ENCODE measurements at regions not wholly inside any gene's neighbourhood (a gene's known extent, or its start where the extent isn't known, plus 50 kb on each side); places are given as distances from the start of the nearest gene placed in this dataset.

- no peak for DNase-seq (ENCODE audit: low spot score in 2 of 2)
- Histone ChIP-seq H3K36me3 (no peaks in the 10 kb centered on the region), H3K27ac (no peak overlapping the region), H3K27me3 (no peaks in the 10 kb centered on the region), H3K9me3 (peaks cover 0 to 23% (median 3%) of the 10 kb centered on the region in 4 donors), H3K4me3 (no peak overlapping the region), H3K4me1 (no peaks in the 10 kb centered on the region)
- 89% methylated on average over 16 of the region's 16 CpGs for WGBS, 2 donors
- no peak for TF ChIP-seq EP300 (IDR thresholded peaks at IDR 0.05)
- TF ChIP-seq, protein P1, sequence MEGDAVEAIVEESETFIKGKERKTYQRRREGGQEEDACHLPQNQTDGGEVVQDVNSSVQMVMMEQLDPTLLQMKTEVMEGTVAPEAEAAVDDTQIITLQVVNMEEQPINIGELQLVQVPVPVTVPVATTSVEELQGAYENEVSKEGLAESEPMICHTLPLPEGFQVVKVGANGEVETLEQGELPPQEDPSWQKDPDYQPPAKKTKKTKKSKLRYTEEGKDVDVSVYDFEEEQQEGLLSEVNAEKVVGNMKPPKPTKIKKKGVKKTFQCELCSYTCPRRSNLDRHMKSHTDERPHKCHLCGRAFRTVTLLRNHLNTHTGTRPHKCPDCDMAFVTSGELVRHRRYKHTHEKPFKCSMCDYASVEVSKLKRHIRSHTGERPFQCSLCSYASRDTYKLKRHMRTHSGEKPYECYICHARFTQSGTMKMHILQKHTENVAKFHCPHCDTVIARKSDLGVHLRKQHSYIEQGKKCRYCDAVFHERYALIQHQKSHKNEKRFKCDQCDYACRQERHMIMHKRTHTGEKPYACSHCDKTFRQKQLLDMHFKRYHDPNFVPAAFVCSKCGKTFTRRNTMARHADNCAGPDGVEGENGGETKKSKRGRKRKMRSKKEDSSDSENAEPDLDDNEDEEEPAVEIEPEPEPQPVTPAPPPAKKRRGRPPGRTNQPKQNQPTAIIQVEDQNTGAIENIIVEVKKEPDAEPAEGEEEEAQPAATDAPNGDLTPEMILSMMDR (IDR thresholded peaks at IDR 0.05) = no peak
- TF ChIP-seq POLR2A (IDR thresholded peaks at IDR 0.05) = no peak
Observed at GRCh38 chr7:73966062-73966940, 61.7 kb upstream of the ELN start.

DNA sequence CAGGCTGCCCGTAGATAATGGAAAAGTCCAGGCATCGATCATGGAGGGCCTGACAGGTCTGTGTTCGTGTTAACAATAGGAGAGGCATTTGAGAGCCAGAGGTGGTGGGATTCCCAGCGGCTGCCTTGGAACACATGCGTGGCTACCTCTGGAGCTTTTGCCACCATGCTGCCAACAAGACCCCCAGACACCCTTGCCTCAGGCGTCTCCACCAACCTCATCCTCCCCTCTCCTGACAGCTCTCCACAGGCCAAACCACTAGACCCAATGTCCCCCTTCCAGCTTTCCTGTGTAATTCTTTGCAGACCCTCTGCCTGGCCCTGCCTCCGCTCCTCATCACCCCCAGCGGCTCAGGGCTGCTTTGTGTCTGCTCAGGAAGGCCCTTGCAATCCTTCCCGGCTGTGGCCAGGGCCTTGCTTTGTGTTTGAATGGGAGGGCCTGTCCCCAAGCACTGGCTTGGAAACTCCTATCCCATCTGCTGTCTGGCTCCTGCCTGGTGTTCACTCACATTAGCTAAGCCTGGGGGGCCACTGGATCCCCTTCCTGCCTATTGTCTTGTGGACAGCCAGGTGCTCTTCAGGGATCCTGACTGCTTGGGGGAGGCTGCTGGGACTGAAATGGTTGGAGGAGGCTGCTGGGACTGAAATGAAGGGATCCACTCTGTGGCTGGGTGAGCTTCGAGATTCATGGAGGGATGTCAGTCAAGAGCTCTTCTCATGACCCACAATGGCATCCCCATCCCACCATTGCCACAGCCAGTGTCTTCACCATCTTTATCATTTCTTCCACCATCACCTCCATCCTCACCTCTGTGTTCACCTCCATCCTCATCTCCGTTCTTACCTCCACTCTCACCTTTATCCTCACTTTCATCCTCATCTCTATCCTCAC lies 60.8 kb upstream of the ELN start:
- no peak for DNase-seq (ENCODE audit: low spot score in 2 of 2)
- Histone ChIP-seq H3K27me3 (no peaks in the 10 kb centered on the region), H3K27ac (no peak overlapping the region), H3K9me3 (peaks cover 0 to 23% (median 3%) of the 10 kb centered on the region in 4 donors), H3K4me1 (no peaks in the 10 kb centered on the region), H3K36me3 (no peaks in the 10 kb centered on the region), H3K4me3 (no peak overlapping the region)
- WGBS, 2 donors = 85 to 91% methylated on average over 11 of the region's 11 CpGs
- TF ChIP-seq, protein P1 (IDR thresholded peaks at IDR 0.05) = no peak
- no peak for TF ChIP-seq POLR2A (IDR thresholded peaks at IDR 0.05)
- TF ChIP-seq EP300 (IDR thresholded peaks at IDR 0.05) = no peak

- H3K9me3 ChIP-seq = peaks cover 0 to 20% (median 2%) of the 10 kb centered on the region in 4 donors
- WGBS, 2 donors = 96 to 100% methylated on average over 2 of the region's 2 CpGs
- H3K36me3 ChIP-seq = no peaks in the 10 kb centered on the region
- no peaks in the 10 kb centered on the region for H3K27me3 ChIP-seq
- TF ChIP-seq POLR2A (IDR thresholded peaks at IDR 0.05) (no peak), EP300 (IDR thresholded peaks at IDR 0.05) (no peak)
- TF ChIP-seq, protein P1 (IDR thresholded peaks at IDR 0.05) = no peak
- H3K4me3 ChIP-seq = no peak overlapping the region
- H3K27ac ChIP-seq = no peak overlapping the region
- no peaks in the 10 kb centered on the region for H3K4me1 ChIP-seq
- DNase-seq (ENCODE audit: low spot score in 2 of 2) = no peak
Observed at GRCh38 chr7:73967832-73968290, 60.1 kb upstream of the ELN start.

- Histone ChIP-seq H3K27ac (no peak overlapping the region), H3K9me3 (peaks cover 0 to 14% (median 0%) of the 10 kb centered on the region in 4 donors), H3K4me3 (no peak overlapping the region), H3K27me3 (no peaks in the 10 kb centered on the region), H3K4me1 (no peaks in the 10 kb centered on the region), H3K36me3 (no peaks in the 10 kb centered on the region)
- TF ChIP-seq EP300 (IDR thresholded peaks at IDR 0.05) = no peak
- TF ChIP-seq, protein P1 (IDR thresholded peaks at IDR 0.05) = no peak
- TF ChIP-seq POLR2A (IDR thresholded peaks at IDR 0.05) = no peak
- DNase-seq (ENCODE audit: low spot score in 2 of 2) = no peak
Observed at GRCh38 chr7:73968487-73968886, 59.5 kb upstream of the ELN start.

All from tibial nerve (tissue), 4 donors.